Left colon (tissue), 2 donors: ENCODE measurements at regions not wholly inside any gene's neighbourhood (a gene's known extent, or its start where the extent isn't known, plus 50 kb on each side); places are given as distances from the start of the nearest gene placed in this dataset.
A peak's percentile ranks its signal among the peaks of the same experiment; 100 is the strongest.
"Not testable (repeated sequence)": the region's sequence is repeated elsewhere in the genome, so short reads cannot be mapped to it uniquely, and the experiment has no call there.

Experiments used
- ATAC-seq: fragments of 200-7000 bp; cut with Tn5 transposase; one replicate; pipeline ENCODE4 v1.9.1; 2020; ENCODE audit warnings: mild to moderate bottlenecking, moderate library complexity
- DNase-seq, 2 donors: peaks; one replicate each; pipeline ENCODE4 v3.0.0-alpha.2; 2020
- intact Hi-C, 2 donors: fragments of 100-400 bp; cut with DNase I in 1 of 2; cut with micrococcal nuclease in 1 of 2; formaldehyde crosslinking; loops; one replicate each; pipeline versions ENCODE4 v1.11.2 to v1.14.0; 2022; cut with DNase I, micrococcal nuclease
- donor health status: DM: no; HTN: no; CAD: no.
- donor health status: DM: yes; HTN: yes; CAD: no.

GRCh38 chr5:96101358-96102089 lies 139.9 kb upstream of the ELL2 start:
- no peak for DNase-seq
- ATAC-seq, result no peak
- intact Hi-C loops, result no loop called here

- ATAC-seq, intact Hi-C loops: not testable (repeated sequence)
Measured at GRCh38 chr5:96097488-96097887, 135.8 kb upstream of the ELL2 start.

GRCh38 chr5:96096724-96097123 lies 135.1 kb upstream of the ELL2 start:
- ATAC-seq, result no peak
- DNase-seq, result no peak
- intact Hi-C loops, result no loop called here

More at GRCh38 chr5:96097488-96097887, 135.8 kb upstream of the ELL2 start:
- not testable (repeated sequence) for DNase-seq

- no peak for DNase-seq
- ATAC-seq, result no peak
- intact Hi-C loops, result no loop called here
Measured at GRCh38 chr5:96094904-96095303, 133.3 kb upstream of the ELL2 start.

GRCh38 chr5:96093890-96094381 lies 132.3 kb upstream of the ELL2 start:
- ATAC-seq, result peak; percentile 42
- DNase-seq, result no peak
- intact Hi-C loops, result no loop called here

- DNase-seq (peak in 1 of 2 donors; percentile 14), ATAC-seq (peak; percentile 81)
- intact Hi-C loops, result no loop called here
Measured at GRCh38 chr5:96093340-96093739, 131.7 kb upstream of the ELL2 start.

- no peak for DNase-seq
- intact Hi-C loops, result no loop called here
- no peak for ATAC-seq
Measured at GRCh38 chr5:96091874-96092273, 130.2 kb upstream of the ELL2 start.

GRCh38 chr5:96090215-96090614 lies 128.6 kb upstream of the ELL2 start:
- no peak for DNase-seq
- no peak for ATAC-seq
- intact Hi-C loops, result no loop called here

- intact Hi-C loops, result no loop called here
- DNase-seq, result no peak
- ATAC-seq, result no peak
Measured at GRCh38 chr5:96088706-96089498, 127.3 kb upstream of the ELL2 start.

GRCh38 chr5:96087939-96088338 lies 126.3 kb upstream of the ELL2 start:
- DNase-seq, result no peak
- intact Hi-C loops, result no loop called here
- ATAC-seq, result no peak

GRCh38 chr5:96084874-96085506 lies 123.3 kb upstream of the ELL2 start:
- DNase-seq, result no peak

GRCh38 chr5:96083361-96083881 lies 121.8 kb upstream of the ELL2 start:
- peak; percentile 36 for ATAC-seq
- no peak for DNase-seq
- intact Hi-C loops, result no loop called here

More at GRCh38 chr5:96084874-96085506, 123.3 kb upstream of the ELL2 start:
- intact Hi-C loops, result no loop called here
- no peak for ATAC-seq

- ATAC-seq, result no peak
- intact Hi-C loops, result no loop called here
- no peak for DNase-seq
Measured at GRCh38 chr5:96081276-96081858, 119.7 kb upstream of the ELL2 start.

- DNase-seq (no peak), ATAC-seq (no peak)
- intact Hi-C loops, result no loop called here
Measured at GRCh38 chr5:96080557-96080956, 118.9 kb upstream of the ELL2 start.

- DNase-seq (no peak), ATAC-seq (no peak)
- intact Hi-C loops, result no loop called here
Measured at GRCh38 chr5:96079962-96080361, 118.3 kb upstream of the ELL2 start.

- intact Hi-C loops, result no loop called here
- DNase-seq (no peak), ATAC-seq (no peak)
Measured at GRCh38 chr5:96079075-96079474, 117.4 kb upstream of the ELL2 start.

- intact Hi-C loops, result no loop called here
- no peak for ATAC-seq
- DNase-seq, result no peak
Measured at GRCh38 chr5:96076451-96076850, 114.8 kb upstream of the ELL2 start.

- intact Hi-C loops, result no loop called here
- DNase-seq, result no peak
- no peak for ATAC-seq
Measured at GRCh38 chr5:96075579-96076289, 114.1 kb upstream of the ELL2 start.

GRCh38 chr5:96074870-96075269 lies 113.2 kb upstream of the ELL2 start:
- no peak for ATAC-seq
- intact Hi-C loops, result no loop called here
- DNase-seq, result no peak
